Adipocyte (in vitro differentiated cells): ENCODE measurements at regions not wholly inside any gene's neighbourhood (a gene's known extent, or its start where the extent isn't known, plus 50 kb on each side); places are given as distances from the start of the nearest gene placed in this dataset.

Source experiments
- DNase-seq: peaks from one replicate; pipeline ENCODE4 v3.0.0-alpha.2; 2015; ENCODE audit warnings: low read depth
- H3K27me3 ChIP-seq: replicated peaks from 2 replicates; pipeline ENCODE4 v1.7.0; 2013; ENCODE audit warnings: mild to moderate bottlenecking, low read length, moderate library complexity; ENCODE audit not compliant: control insufficient read depth, insufficient read depth
- H3K36me3 ChIP-seq: 2 replicates; pipeline ENCODE4 v1.7.0; 2013; ENCODE audit warnings: low read length, mild to moderate bottlenecking, moderate library complexity; ENCODE audit not compliant: control insufficient read depth, insufficient read depth, severe bottlenecking
- H3K4me1 ChIP-seq: 2 replicates; pipeline ENCODE4 v1.7.0; 2013; ENCODE audit warnings: mild to moderate bottlenecking, low read length, moderate library complexity; ENCODE audit not compliant: control insufficient read depth, insufficient read depth
- H3K4me3 ChIP-seq: 2 replicates; pipeline ENCODE4 v1.7.0; 2013; ENCODE audit warnings: mild to moderate bottlenecking, low read length, moderate library complexity
- H3K9ac ChIP-seq: 2 replicates; pipeline ENCODE4 v1.7.0; 2013; ENCODE audit warnings: mild to moderate bottlenecking, low read length, moderate library complexity
- H3K9me3 ChIP-seq: 2 replicates; pipeline ENCODE4 v1.7.0; 2013; ENCODE audit warnings: mild to moderate bottlenecking, low read length, moderate library complexity; ENCODE audit not compliant: control insufficient read depth

- Histone ChIP-seq H3K9me3 (no peaks in the 10 kb centered on the region), H3K9ac (no peak overlapping the region), H3K4me3 (no peak overlapping the region), H3K36me3 (no peaks in the 10 kb centered on the region), H3K27me3 (peaks cover 62% of the 10 kb centered on the region), H3K4me1 (peaks cover 11% of the 10 kb centered on the region)
- peak; percentile 59 for DNase-seq
These were observed 280.5 kb downstream of the TLL1 start for GRCh38 chr4:166153548-166153947.

GRCh38 chr4:166162327-166162726 lies 289.3 kb downstream of the TLL1 start:
- no peak for DNase-seq
- Histone ChIP-seq H3K9me3 (peaks cover 14% of the 10 kb centered on the region), H3K36me3 (no peaks in the 10 kb centered on the region), H3K27me3 (peaks cover 48% of the 10 kb centered on the region), H3K4me1 (no peaks in the 10 kb centered on the region), H3K4me3 (no peak overlapping the region), H3K9ac (no peak overlapping the region)

- Histone ChIP-seq H3K27me3 (peaks cover 28% of the 10 kb centered on the region), H3K9ac (no peak overlapping the region), H3K4me3 (no peak overlapping the region), H3K9me3 (no peaks in the 10 kb centered on the region), H3K36me3 (no peaks in the 10 kb centered on the region), H3K4me1 (no peaks in the 10 kb centered on the region)
- peak; percentile 92 for DNase-seq
These were observed 292.9 kb downstream of the TLL1 start for GRCh38 chr4:166165829-166166420.

- peaks cover 11% of the 10 kb centered on the region for H3K9me3 ChIP-seq
- H3K36me3 ChIP-seq, result no peaks in the 10 kb centered on the region
- H3K27me3 ChIP-seq, result peaks cover 13% of the 10 kb centered on the region
- no peak overlapping the region for H3K9ac ChIP-seq
- DNase-seq, result no peak
- H3K4me1 ChIP-seq, result no peaks in the 10 kb centered on the region
- H3K4me3 ChIP-seq, result no peak overlapping the region
These were observed 296.1 kb downstream of the TLL1 start for GRCh38 chr4:166169111-166169510.

DNA sequence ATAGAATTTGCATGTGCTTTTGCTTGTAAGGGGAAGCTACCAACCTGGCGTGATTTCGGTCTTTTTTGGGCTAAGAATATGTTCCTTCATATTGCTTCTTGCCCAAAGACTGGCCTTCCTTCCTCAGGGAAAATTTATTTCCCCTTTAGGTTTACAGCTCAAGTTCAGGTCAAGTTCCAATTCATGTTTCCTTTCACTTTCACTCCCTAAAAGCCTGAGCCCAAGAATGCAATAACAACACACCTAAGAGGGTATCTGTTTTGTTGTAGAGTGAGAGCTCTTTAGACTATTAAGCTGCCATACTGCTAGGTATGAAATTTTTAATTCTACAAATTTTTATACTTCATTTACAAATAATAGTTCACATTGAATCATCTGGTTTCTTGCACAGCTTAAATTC lies 299.6 kb downstream of the TLL1 start:
- Histone ChIP-seq H3K9ac (no peak overlapping the region), H3K36me3 (no peaks in the 10 kb centered on the region), H3K27me3 (no peaks in the 10 kb centered on the region), H3K9me3 (peaks cover 11% of the 10 kb centered on the region), H3K4me3 (no peak overlapping the region), H3K4me1 (no peaks in the 10 kb centered on the region)
- DNase-seq, result no peak

DNA sequence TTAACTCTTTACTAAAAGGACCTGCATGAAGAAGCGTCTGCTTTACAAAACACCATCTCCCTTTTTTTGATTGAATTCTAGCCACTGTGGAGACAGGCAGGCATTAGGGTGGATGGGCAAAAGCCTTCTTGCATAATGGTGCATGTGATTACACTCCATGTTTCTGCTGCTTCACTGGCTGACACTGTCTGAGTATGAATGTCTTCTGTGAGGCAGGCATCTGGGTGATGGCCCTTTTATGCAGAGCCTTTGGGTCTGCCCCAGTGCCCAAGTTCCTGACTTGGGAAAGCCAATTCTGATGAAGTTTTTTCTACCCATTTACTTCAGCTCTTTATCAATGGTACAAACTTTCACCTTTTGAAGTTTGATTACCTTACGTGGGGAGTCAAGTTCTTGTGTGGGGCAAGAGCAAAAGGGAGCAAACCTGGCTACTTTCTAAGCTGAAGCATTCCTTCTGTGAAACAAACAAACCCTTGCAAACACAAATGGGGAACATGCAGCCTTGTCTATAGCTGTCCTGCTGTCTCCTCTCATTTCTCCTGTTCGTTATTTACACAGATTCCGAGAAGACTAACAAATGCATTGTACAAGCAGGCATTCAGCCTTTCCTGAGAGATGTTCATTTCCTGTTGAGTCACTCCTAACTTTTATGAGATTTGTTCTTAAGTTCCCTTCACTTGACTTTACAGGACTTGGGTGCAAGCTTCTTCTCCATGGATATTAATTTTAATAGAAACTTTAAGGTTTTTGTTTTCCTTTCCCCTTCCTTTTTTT lies 301.9 kb downstream of the TLL1 start:
- no peaks in the 10 kb centered on the region for H3K36me3 ChIP-seq
- peaks cover 11% of the 10 kb centered on the region for H3K9me3 ChIP-seq
- no peak for DNase-seq
- no peak overlapping the region for H3K9ac ChIP-seq
- no peak overlapping the region for H3K4me3 ChIP-seq
- H3K4me1 ChIP-seq, result no peaks in the 10 kb centered on the region
- H3K27me3 ChIP-seq, result no peaks in the 10 kb centered on the region

DNA sequence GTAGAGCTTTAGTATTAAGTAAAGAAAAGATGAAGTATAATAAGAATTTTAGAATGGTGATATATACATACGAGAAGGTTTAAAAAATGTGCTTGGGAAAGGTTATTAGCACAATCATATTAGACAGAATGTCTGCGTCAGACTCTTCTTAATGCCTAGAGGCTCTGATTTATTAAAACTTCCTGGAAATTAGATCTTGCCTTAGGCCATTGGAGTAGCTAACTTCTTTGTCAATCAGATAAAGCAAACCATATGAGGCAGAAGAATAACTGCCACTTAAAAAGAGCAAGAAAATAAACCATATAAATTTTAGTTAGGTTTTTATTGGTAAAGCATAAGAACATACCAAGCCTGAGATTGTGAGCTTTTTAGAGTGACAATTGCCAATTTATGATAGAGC lies 309.1 kb downstream of the TLL1 start:
- Histone ChIP-seq H3K4me1 (no peaks in the 10 kb centered on the region), H3K4me3 (no peak overlapping the region), H3K36me3 (no peaks in the 10 kb centered on the region), H3K9me3 (peaks cover 4% of the 10 kb centered on the region), H3K9ac (no peak overlapping the region), H3K27me3 (no peaks in the 10 kb centered on the region)
- DNase-seq, result no peak

DNA sequence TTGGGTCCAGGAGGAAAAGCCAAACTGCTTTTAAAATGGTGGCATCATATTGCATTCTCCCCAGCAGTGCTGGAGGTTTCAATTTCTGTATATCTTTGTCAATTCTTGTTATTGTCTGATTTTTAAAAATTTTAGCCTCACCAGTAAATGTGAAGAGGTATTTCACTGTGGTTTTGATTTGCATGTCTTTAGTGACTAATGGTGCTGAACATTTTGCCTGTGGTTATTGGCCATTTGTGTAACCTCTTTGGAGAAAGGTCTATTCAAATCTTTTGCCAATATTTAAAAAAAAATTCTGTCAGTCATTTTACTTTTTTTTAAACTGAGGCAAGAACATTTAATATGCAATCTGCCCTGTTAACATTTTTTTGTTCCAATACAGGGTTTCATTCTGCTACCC lies 322.1 kb downstream of the TLL1 start:
- no peak for DNase-seq
- no peaks in the 10 kb centered on the region for H3K4me1 ChIP-seq
- no peaks in the 10 kb centered on the region for H3K9me3 ChIP-seq
- H3K36me3 ChIP-seq, result no peaks in the 10 kb centered on the region
- H3K4me3 ChIP-seq, result no peak overlapping the region
- H3K27me3 ChIP-seq, result no peaks in the 10 kb centered on the region
- no peak overlapping the region for H3K9ac ChIP-seq

- Histone ChIP-seq H3K27me3 (no peaks in the 10 kb centered on the region), H3K4me3 (no peak overlapping the region), H3K36me3 (no peaks in the 10 kb centered on the region), H3K4me1 (no peaks in the 10 kb centered on the region), H3K9ac (no peak overlapping the region), H3K9me3 (no peaks in the 10 kb centered on the region)
- no peak for DNase-seq
These were observed 324.1 kb downstream of the TLL1 start for GRCh38 chr4:166197166-166197565.

GRCh38 chr4:166198041-166198440 lies 325.0 kb downstream of the TLL1 start:
- Histone ChIP-seq H3K9ac (no peak overlapping the region), H3K27me3 (peaks cover 4% of the 10 kb centered on the region), H3K4me1 (no peaks in the 10 kb centered on the region), H3K36me3 (no peaks in the 10 kb centered on the region), H3K9me3 (no peaks in the 10 kb centered on the region), H3K4me3 (no peak overlapping the region)
- DNase-seq, result no peak

GRCh38 chr4:166198516-166199310 lies 325.7 kb downstream of the TLL1 start:
- H3K4me1 ChIP-seq, result no peaks in the 10 kb centered on the region
- no peak overlapping the region for H3K4me3 ChIP-seq
- no peaks in the 10 kb centered on the region for H3K9me3 ChIP-seq
- no peak for DNase-seq
- H3K27me3 ChIP-seq, result peaks cover 4% of the 10 kb centered on the region
- no peaks in the 10 kb centered on the region for H3K36me3 ChIP-seq
- H3K9ac ChIP-seq, result no peak overlapping the region
